ENCODE measurements at regions not wholly inside any gene's neighbourhood (a gene's known extent, or its start where the extent isn't known, plus 50 kb on each side); places are given as distances from the start of the nearest gene placed in this dataset.

GRCh38 chr21:27323331-27323730, 356.4 kb upstream of the ADAMTS5 start:
- Histone ChIP-seq H2AFZ (no peak overlapping the region), H3K36me3 (ENCODE audit: insufficient read depth) (0 out of 2 replicates have a peak, but pooled peaks cover 3% of the 10 kb centered on the region), H3K27ac (ENCODE audit: low read depth) (no peak overlapping the region), H3K4me3 (no peak overlapping the region), H3K4me2 (no peak overlapping the region), H4K20me1 (replicated peaks; ENCODE audit: insufficient read depth) (no peaks in the 10 kb centered on the region), H3K27me3 (ENCODE audit: insufficient read depth) (no peaks in the 10 kb centered on the region), H3K9me2 (ENCODE audit: insufficient read depth) (no peaks in the 10 kb centered on the region), H3K4me1 (ENCODE audit: insufficient read depth) (peaks cover 4% of the 10 kb centered on the region; the same call in 1 of the 2 replicates), H3K79me2 (replicated peaks; ENCODE audit: insufficient read depth) (no peaks in the 10 kb centered on the region), H3F3A (replicated peaks; ENCODE audit: low read depth) (no peaks in the 10 kb centered on the region)
- H3K27ac Mint-ChIP-seq: no peak overlapping the region
- no peak for ATAC-seq
- H3K4me3 Mint-ChIP-seq: no peak overlapping the region
- no peaks in the 10 kb centered on the region; the same call in 2 of the 3 replicates for H3K36me3 Mint-ChIP-seq (ENCODE audit: low read depth)
- DNase-seq (ENCODE audit: low spot score): no peak
- H3K27me3 Mint-ChIP-seq (ENCODE audit: insufficient read depth, low read depth, poor library complexity): peaks cover 3% of the 10 kb centered on the region
- no peaks in the 10 kb centered on the region; the same call in 2 of the 3 replicates for H3K9me3 Mint-ChIP-seq
- H3K4me1 Mint-ChIP-seq: no peaks in the 10 kb centered on the region
- TF ChIP-seq JUNB (IDR thresholded peaks at IDR 0.05; ENCODE audit: unreplicated experiment): no peak
- TF ChIP-seq CREB1 (CRISPR knock-in tag; IDR thresholded peaks at IDR 0.05; ENCODE audit: low read depth): no peak
- TF ChIP-seq EZH2phosphoT487 (IDR thresholded peaks at IDR 0.05; ENCODE audit: unreplicated experiment): no peak
- TF ChIP-seq, protein P1, sequence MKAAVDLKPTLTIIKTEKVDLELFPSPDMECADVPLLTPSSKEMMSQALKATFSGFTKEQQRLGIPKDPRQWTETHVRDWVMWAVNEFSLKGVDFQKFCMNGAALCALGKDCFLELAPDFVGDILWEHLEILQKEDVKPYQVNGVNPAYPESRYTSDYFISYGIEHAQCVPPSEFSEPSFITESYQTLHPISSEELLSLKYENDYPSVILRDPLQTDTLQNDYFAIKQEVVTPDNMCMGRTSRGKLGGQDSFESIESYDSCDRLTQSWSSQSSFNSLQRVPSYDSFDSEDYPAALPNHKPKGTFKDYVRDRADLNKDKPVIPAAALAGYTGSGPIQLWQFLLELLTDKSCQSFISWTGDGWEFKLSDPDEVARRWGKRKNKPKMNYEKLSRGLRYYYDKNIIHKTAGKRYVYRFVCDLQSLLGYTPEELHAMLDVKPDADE (IDR thresholded peaks at IDR 0.05): no peak
- TF ChIP-seq ZNF331 (CRISPR knock-in tag; IDR thresholded peaks at IDR 0.05; ENCODE audit: low read depth): no peak
- TF ChIP-seq REST (IDR thresholded peaks at IDR 0.05; ENCODE audit: unreplicated experiment): no peak
- TF ChIP-seq ZNF114 (CRISPR knock-in tag; IDR thresholded peaks at IDR 0.05): no peak
- no peak for TF ChIP-seq POLR2AphosphoS5 (IDR thresholded peaks at IDR 0.05; ENCODE audit: low read depth)
- TF ChIP-seq ZNF462 (CRISPR knock-in tag; IDR thresholded peaks at IDR 0.05): no peak
- TF ChIP-seq, protein P2, sequence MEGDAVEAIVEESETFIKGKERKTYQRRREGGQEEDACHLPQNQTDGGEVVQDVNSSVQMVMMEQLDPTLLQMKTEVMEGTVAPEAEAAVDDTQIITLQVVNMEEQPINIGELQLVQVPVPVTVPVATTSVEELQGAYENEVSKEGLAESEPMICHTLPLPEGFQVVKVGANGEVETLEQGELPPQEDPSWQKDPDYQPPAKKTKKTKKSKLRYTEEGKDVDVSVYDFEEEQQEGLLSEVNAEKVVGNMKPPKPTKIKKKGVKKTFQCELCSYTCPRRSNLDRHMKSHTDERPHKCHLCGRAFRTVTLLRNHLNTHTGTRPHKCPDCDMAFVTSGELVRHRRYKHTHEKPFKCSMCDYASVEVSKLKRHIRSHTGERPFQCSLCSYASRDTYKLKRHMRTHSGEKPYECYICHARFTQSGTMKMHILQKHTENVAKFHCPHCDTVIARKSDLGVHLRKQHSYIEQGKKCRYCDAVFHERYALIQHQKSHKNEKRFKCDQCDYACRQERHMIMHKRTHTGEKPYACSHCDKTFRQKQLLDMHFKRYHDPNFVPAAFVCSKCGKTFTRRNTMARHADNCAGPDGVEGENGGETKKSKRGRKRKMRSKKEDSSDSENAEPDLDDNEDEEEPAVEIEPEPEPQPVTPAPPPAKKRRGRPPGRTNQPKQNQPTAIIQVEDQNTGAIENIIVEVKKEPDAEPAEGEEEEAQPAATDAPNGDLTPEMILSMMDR (conservative IDR thresholded peaks at IDR 0.05; ENCODE audit: low read depth in 2 of 2): no peak
- no peak for TF ChIP-seq STAT1 (IDR thresholded peaks at IDR 0.05; ENCODE audit: unreplicated experiment)
- no peak for TF ChIP-seq EZH2 (IDR thresholded peaks at IDR 0.05; ENCODE audit: low read depth, unreplicated experiment)
- no peak for TF ChIP-seq NANOG (IDR thresholded peaks at IDR 0.05; ENCODE audit: borderline replicate concordance)

Measured in GM23338 (cell line).